ENCODE measurements at regions not wholly inside any gene's neighbourhood (a gene's known extent, or its start where the extent isn't known, plus 50 kb on each side); places are given as distances from the start of the nearest gene placed in this dataset.

DNA sequence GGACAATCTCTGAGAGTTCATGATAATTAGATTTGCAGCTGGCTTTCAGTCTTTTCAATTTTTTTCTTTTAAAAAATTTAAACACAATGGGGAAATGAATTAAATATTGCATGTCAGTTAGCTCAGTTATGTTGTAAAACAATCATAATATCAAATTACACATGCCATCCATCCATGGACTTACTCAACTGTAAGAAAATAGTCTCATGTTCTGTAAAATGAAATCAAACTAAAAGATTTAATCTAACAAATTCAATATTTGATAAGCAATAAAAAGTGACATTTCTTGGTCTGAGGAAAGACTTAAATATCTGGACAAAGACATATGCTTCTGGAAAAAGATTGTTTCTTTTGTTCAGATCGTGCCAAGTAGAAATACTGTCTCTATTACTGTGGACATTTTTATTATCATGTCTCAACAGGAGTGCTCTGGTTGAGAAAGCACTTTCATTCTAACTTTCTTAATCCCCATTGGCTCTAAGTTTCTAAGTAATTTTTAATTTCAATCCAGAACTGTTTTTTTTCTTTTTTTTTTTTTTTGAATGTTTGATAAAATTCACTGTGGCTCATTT, 179.2 kb upstream of the FAM3C start:
- TF ChIP-seq POLR2A (IDR thresholded peaks at IDR 0.05; ENCODE audit: low read length) (no peak), GATA1 (IDR thresholded peaks at IDR 0.05; ENCODE audit: low read depth, low read length) (no peak)
